OCI-LY1 (cell line): ENCODE measurements at regions not wholly inside any gene's neighbourhood (a gene's known extent, or its start where the extent isn't known, plus 50 kb on each side); places are given as distances from the start of the nearest gene placed in this dataset.

Source experiments
- EZH2 ChIP-seq: fragments of 200-600 bp; sonication (generic), shearing (Covaris generic); IDR thresholded peaks from 2 replicates; pipeline ENCODE4 v1.8.0; 2017; ENCODE audit warnings: borderline replicate concordance, mixed run types, mild to moderate bottlenecking, antibody characterized with exemption, low read length, moderate library complexity, mixed read lengths
- TF ChIP-seq, protein P1 (sequence below): fragments of 200-600 bp; sonication (generic), shearing (Covaris generic); IDR thresholded peaks from 2 replicates; pipeline ENCODE4 v1.5.1; 2017; ENCODE audit warnings: mild to moderate bottlenecking, antibody characterized with exemption, low read length, moderate library complexity, mixed read lengths

DNA sequence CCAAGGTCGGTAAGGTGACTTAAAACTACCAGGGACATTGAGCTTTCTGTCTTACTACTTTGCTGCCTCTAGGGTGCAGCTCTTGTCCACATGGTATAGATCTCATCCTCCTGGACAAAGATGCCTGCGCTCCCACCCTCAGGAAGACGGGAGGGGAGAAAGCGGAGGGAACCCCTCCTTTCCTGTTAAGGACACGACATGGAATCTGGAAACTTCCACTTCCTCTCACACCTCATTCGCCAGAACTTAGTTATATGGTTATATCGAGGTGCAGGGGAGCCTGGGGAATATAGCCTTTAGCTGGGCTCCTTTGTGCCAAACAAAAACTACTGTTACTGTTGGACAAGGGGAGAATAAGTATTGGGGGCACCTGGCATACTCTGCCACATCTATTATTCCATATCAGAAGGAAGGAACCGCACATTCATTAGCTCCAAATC lies 224.3 kb upstream of the TSHZ2 start:
- TF ChIP-seq, protein P1, sequence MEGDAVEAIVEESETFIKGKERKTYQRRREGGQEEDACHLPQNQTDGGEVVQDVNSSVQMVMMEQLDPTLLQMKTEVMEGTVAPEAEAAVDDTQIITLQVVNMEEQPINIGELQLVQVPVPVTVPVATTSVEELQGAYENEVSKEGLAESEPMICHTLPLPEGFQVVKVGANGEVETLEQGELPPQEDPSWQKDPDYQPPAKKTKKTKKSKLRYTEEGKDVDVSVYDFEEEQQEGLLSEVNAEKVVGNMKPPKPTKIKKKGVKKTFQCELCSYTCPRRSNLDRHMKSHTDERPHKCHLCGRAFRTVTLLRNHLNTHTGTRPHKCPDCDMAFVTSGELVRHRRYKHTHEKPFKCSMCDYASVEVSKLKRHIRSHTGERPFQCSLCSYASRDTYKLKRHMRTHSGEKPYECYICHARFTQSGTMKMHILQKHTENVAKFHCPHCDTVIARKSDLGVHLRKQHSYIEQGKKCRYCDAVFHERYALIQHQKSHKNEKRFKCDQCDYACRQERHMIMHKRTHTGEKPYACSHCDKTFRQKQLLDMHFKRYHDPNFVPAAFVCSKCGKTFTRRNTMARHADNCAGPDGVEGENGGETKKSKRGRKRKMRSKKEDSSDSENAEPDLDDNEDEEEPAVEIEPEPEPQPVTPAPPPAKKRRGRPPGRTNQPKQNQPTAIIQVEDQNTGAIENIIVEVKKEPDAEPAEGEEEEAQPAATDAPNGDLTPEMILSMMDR: peak; percentile 44
- TF ChIP-seq EZH2: no peak
